Fibroblast of pulmonary artery (primary cell): ENCODE measurements at regions not wholly inside any gene's neighbourhood (a gene's known extent, or its start where the extent isn't known, plus 50 kb on each side); places are given as distances from the start of the nearest gene placed in this dataset.

Experiments used
- DNase-seq: peaks from one replicate; pipeline ENCODE4 v3.0.0-alpha.2; 2010; ENCODE audit warnings: low read depth
- H3K4me3 ChIP-seq: replicated peaks from 2 replicates; pipeline ENCODE4 v1.5.1; 2011; ENCODE audit warnings: low read depth, mild to moderate bottlenecking, control low read depth, low read length, moderate library complexity
- TF ChIP-seq, protein P1 (sequence below): IDR thresholded peaks from 2 replicates; pipeline ENCODE4 v1.5.1; 2011; ENCODE audit warnings: mild to moderate bottlenecking, control low read depth, low read length, inconsistent platforms; ENCODE audit errors: missing control alignments

DNA sequence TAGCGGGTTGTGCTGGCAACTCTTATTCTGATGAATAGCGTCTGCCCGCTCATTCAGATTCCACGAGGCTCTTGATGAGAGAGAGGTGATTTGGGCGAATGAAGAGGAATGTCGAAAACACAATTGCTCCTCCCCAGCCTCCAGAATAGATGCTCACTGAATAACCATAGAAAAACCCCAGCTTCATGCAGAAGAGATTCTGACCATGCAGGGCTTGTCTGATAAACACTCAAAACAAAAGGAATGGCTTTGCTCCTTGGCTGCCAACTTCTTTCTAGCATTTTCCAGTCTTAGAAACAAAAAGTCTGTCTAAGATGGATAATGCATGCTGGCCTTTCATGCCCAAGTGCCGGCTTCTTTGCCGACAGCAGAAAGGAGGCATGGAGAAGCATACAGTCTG is 569.5 kb downstream of the MN1 start:
- TF ChIP-seq, protein P1, sequence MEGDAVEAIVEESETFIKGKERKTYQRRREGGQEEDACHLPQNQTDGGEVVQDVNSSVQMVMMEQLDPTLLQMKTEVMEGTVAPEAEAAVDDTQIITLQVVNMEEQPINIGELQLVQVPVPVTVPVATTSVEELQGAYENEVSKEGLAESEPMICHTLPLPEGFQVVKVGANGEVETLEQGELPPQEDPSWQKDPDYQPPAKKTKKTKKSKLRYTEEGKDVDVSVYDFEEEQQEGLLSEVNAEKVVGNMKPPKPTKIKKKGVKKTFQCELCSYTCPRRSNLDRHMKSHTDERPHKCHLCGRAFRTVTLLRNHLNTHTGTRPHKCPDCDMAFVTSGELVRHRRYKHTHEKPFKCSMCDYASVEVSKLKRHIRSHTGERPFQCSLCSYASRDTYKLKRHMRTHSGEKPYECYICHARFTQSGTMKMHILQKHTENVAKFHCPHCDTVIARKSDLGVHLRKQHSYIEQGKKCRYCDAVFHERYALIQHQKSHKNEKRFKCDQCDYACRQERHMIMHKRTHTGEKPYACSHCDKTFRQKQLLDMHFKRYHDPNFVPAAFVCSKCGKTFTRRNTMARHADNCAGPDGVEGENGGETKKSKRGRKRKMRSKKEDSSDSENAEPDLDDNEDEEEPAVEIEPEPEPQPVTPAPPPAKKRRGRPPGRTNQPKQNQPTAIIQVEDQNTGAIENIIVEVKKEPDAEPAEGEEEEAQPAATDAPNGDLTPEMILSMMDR: no peak
- no peak overlapping the region for H3K4me3 ChIP-seq
- no peak for DNase-seq

DNA sequence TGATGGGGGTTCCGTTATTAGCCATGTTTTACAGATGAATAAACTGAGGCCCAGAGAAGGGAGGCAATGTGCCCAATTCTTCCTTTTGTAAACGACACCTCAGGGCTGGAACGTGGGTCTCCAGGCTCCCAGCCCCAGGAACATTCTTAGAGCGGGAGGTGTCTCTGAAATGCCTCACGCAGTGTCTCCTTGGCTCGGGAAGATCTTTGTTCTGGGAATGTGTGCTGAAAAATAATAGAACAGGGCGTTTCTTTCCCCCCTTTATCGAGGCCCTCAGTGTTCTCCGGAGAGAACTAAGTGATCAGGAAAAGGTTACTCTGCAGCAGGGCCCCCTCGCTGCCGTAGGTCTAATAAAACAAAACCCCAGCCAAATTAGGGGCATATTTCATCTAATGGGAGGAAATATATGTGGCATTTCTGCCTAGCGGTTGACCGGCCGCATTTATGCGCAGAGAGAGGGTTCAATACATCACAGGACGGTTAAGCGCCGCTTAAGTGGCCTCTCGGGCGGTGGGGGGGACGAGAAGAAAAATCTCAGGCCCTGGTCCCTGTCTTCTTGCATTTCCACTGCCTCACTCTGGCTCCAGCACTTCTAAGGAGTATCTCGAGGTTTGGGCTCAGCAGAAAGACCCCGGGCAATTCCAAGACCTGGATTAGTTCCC is 564.3 kb downstream of the MN1 start:
- TF ChIP-seq, protein P1: no peak
- DNase-seq: no peak
- no peak overlapping the region for H3K4me3 ChIP-seq

GRCh38 chr22:27238935-27239510 is 562.5 kb downstream of the MN1 start:
- DNase-seq: peak; percentile 99
- TF ChIP-seq, protein P1: no peak
- H3K4me3 ChIP-seq: no peak overlapping the region

DNA sequence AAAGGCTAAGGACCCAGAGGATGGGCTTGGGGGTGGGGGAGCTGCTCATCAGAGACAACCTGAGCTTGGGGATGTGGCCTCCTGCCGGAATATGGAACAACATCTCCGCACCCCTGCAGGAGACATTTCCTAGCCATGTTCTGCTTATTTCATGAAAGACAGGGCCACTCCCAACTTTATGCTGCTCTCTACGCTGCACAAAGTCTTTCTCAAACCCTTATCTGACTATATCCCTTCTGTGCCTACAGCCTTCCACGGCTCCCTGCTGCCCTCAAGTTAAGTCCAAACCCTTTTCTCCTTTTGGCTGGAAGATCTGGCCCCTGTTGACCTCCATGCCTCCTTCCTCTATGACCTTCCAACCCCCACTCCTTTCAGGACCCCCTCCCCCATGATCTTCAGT is 562.0 kb downstream of the MN1 start:
- no peak overlapping the region for H3K4me3 ChIP-seq
- TF ChIP-seq, protein P1: no peak
- DNase-seq: no peak

DNA sequence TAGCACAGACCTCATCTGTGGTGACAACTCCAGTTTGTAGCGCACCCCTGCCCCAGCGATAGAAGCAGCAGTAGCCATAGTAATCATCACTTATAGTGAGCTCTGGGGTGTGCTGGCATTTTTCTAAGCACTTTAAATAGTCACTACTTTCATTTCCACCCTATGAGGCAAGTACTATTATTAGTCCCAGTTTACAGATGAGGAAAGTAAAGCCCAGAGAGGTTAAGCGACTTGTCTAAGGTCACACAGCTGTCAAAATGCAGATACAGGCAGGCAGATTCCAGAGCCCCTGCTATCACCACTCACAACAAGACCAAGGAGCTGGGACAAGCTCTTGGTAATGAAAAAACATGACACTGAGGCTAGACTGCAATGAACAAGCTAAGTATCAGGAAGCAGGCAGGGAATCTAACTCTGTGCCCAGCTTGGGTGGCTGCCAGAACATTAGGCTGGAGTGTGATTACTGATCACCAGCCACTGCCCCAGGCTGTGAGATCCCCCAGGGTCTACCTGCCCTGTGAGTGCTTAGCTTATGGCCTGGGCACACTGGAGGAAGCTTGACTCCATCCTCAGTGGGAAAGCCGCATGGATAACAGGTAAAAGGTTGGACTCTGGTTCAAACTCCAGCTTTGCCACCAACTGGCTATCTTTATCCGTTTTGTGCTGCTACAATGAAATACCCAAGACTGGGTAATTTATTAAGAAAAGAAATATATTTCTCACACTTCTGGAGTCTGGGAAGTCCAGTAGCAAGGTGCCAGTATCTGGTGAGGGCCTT is 561.1 kb downstream of the MN1 start:
- H3K4me3 ChIP-seq: no peak overlapping the region
- TF ChIP-seq, protein P1: no peak
- no peak for DNase-seq

GRCh38 chr22:27241430-27242321 is 559.9 kb downstream of the MN1 start:
- no peak overlapping the region for H3K4me3 ChIP-seq
- peak; percentile 44 for DNase-seq
- TF ChIP-seq, protein P1: no peak
